ENCODE measurements at regions not wholly inside any gene's neighbourhood (a gene's known extent, or its start where the extent isn't known, plus 50 kb on each side); places are given as distances from the start of the nearest gene placed in this dataset.

DNA sequence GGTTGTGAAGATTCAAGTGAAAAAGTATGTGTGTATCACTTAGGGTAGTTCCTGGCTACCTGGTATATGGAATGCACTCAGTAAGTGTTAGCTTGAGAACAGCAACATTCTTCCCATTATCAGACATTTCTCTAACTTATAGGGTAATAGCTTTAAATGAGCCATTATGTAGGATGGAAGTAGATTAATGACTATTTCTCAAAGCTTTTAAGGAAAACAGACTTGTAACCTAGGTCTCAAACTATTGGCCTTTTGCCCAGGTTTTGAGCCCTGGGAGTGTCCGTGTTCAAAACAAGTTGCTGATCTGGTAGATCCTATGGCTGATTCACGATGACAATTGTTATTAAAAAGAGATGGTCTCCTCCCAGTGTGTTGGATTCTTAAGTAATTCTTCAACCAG, 129.1 kb upstream of the UMPS start:
- H3K27ac Mint-ChIP-seq = no peak overlapping the region
- no peaks in the 10 kb centered on the region for H3K36me3 Mint-ChIP-seq
- ATAC-seq (ENCODE audit: low read depth) (no peak), DNase-seq (ENCODE audit: low spot score in 2 of 2) (no peak)
- peaks cover 2% of the 10 kb centered on the region for H3K4me1 Mint-ChIP-seq
- H3K9me3 Mint-ChIP-seq = no peaks in the 10 kb centered on the region
- no peak overlapping the region for H3K4me3 Mint-ChIP-seq
- peaks cover 12% of the 10 kb centered on the region for H3K27me3 Mint-ChIP-seq

GRCh38 chr3:124602980-124603627, 127.1 kb upstream of the UMPS start:
- ATAC-seq (ENCODE audit: low read depth) (no peak), DNase-seq (ENCODE audit: low spot score in 2 of 2) (no peak)
- H3K36me3 Mint-ChIP-seq = no peaks in the 10 kb centered on the region
- peaks cover 2% of the 10 kb centered on the region for H3K4me1 Mint-ChIP-seq
- H3K27ac Mint-ChIP-seq = no peak overlapping the region
- no peaks in the 10 kb centered on the region for H3K9me3 Mint-ChIP-seq
- peaks cover 12% of the 10 kb centered on the region for H3K27me3 Mint-ChIP-seq
- H3K4me3 Mint-ChIP-seq = no peak overlapping the region

- no peak overlapping the region for H3K27ac Mint-ChIP-seq
- no peak for ATAC-seq (ENCODE audit: low read depth)
- H3K9me3 Mint-ChIP-seq = no peaks in the 10 kb centered on the region
- no peaks in the 10 kb centered on the region for H3K4me1 Mint-ChIP-seq
- H3K36me3 Mint-ChIP-seq = no peaks in the 10 kb centered on the region
- peaks cover 9% of the 10 kb centered on the region for H3K27me3 Mint-ChIP-seq
- H3K4me3 Mint-ChIP-seq = no peak overlapping the region
- DNase-seq (ENCODE audit: low spot score in 2 of 2) = no peak
Measured at GRCh38 chr3:124605781-124606579, 124.3 kb upstream of the UMPS start.

GRCh38 chr3:124607163-124607562, 123.1 kb upstream of the UMPS start:
- Mint-ChIP-seq H3K27me3 (peaks cover 7% of the 10 kb centered on the region), H3K4me3 (no peak overlapping the region), H3K4me1 (no peaks in the 10 kb centered on the region), H3K27ac (no peak overlapping the region), H3K9me3 (no peaks in the 10 kb centered on the region), H3K36me3 (no peaks in the 10 kb centered on the region)
- ATAC-seq (ENCODE audit: low read depth) (no peak), DNase-seq (ENCODE audit: low spot score in 2 of 2) (no peak)

DNA sequence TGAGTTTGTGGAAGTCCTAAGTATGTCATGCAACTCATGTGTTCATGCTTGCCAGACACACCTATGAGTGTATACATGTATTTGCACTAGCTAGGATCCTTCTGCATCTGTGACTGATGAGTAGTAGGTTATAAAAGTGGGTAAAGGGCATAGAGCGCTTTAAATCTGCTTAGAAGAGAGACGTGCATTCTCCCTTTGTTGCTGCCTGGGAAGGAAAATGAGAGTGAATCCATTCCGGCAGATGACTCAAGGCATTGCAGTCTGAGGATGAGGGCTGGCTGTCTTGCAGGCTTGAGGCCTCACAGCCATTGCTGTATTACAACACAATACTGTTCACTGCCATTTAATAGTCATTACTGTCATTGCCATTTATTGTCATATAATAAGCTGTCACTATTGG, 120.8 kb upstream of the UMPS start:
- no peak overlapping the region for H3K27ac Mint-ChIP-seq
- no peak for DNase-seq (ENCODE audit: low spot score in 2 of 2)
- no peaks in the 10 kb centered on the region for H3K27me3 Mint-ChIP-seq
- H3K4me1 Mint-ChIP-seq = no peaks in the 10 kb centered on the region
- ATAC-seq (ENCODE audit: low read depth) = no peak
- H3K36me3 Mint-ChIP-seq = no peaks in the 10 kb centered on the region
- H3K4me3 Mint-ChIP-seq = no peak overlapping the region
- H3K9me3 Mint-ChIP-seq = no peaks in the 10 kb centered on the region

DNA sequence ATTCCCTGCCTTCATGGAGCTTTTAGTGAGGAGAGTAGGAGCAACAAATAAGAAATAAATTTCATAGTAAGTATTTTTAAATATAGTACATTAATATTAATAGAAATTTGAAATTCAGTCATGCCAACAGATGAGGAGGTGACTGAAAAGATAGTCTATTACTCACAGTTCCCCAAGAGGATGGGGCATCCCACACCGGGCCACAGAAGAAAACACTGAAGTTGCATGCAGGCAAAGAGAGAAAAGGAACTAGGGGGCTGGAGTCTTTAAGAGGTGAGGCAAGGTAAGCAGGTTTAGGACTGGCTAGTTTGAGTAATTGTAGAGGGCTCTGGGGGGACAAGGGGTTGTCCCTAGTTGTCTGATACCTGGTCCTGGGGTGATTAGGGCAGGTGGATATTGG, 120.1 kb upstream of the UMPS start:
- H3K27ac Mint-ChIP-seq = no peak overlapping the region
- H3K36me3 Mint-ChIP-seq = no peaks in the 10 kb centered on the region
- no peak for ATAC-seq (ENCODE audit: low read depth)
- H3K9me3 Mint-ChIP-seq = no peaks in the 10 kb centered on the region
- H3K4me3 Mint-ChIP-seq = no peak overlapping the region
- DNase-seq (ENCODE audit: low spot score in 2 of 2) = no peak
- H3K4me1 Mint-ChIP-seq = no peaks in the 10 kb centered on the region
- no peaks in the 10 kb centered on the region for H3K27me3 Mint-ChIP-seq

GRCh38 chr3:124611520-124611919, 118.7 kb upstream of the UMPS start:
- no peak for DNase-seq (ENCODE audit: low spot score in 2 of 2)
- no peaks in the 10 kb centered on the region for H3K36me3 Mint-ChIP-seq
- no peaks in the 10 kb centered on the region for H3K27me3 Mint-ChIP-seq
- ATAC-seq (ENCODE audit: low read depth) = no peak
- H3K4me3 Mint-ChIP-seq = no peak overlapping the region
- H3K27ac Mint-ChIP-seq = no peak overlapping the region
- H3K4me1 Mint-ChIP-seq = peaks cover 2% of the 10 kb centered on the region
- H3K9me3 Mint-ChIP-seq = no peaks in the 10 kb centered on the region

GRCh38 chr3:124615896-124616543, 114.2 kb upstream of the UMPS start:
- no peaks in the 10 kb centered on the region for H3K9me3 Mint-ChIP-seq
- H3K27ac Mint-ChIP-seq = no peak overlapping the region
- DNase-seq (ENCODE audit: low spot score in 2 of 2) = no peak
- no peaks in the 10 kb centered on the region for H3K27me3 Mint-ChIP-seq
- no peak for ATAC-seq (ENCODE audit: low read depth)
- H3K4me3 Mint-ChIP-seq = no peak overlapping the region
- H3K4me1 Mint-ChIP-seq = peaks cover 14% of the 10 kb centered on the region
- H3K36me3 Mint-ChIP-seq = no peaks in the 10 kb centered on the region

- H3K4me1 Mint-ChIP-seq = peaks cover 15% of the 10 kb centered on the region
Measured at GRCh38 chr3:124617177-124617576, 113.1 kb upstream of the UMPS start.

DNA sequence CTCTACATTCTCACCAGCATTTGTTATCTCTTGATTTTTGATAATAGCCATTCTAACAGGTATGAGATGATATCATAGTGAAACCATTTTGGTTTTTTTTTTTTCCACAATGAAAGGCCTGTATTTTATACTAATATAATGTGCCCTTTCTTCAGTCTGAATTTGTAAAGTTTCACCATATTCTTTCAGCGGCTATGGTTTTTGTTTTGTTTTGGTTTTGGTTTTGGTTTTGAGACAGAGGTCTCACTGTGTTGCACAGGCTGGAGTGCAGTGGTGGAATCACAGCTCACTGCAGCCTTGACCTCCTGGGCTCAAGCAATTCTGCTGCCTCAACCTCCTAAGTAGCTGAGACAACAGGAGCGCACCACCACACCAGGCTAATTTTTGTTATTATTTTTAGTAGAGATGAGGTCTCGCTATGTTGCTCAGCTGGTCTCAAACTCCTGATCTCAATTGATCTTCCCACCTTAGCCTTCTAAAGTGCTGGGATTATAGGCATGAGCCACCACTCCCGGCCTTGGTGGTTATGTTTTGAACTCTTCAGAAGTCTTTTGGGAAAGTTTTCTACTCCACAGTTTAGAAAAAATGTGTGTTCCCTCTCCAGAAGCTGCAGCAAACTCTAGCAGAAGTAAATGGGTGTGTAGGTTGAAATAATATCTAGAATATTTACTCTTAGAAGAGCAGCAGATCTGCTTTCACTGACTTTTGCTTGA, 110.2 kb upstream of the UMPS start:
- H3K27ac Mint-ChIP-seq = peak overlapping the region; percentile 80
- H3K9me3 Mint-ChIP-seq = no peaks in the 10 kb centered on the region
- no peaks in the 10 kb centered on the region for H3K36me3 Mint-ChIP-seq
- H3K4me1 Mint-ChIP-seq = peaks cover 15% of the 10 kb centered on the region
- DNase-seq (ENCODE audit: low spot score in 2 of 2) = no peak
- H3K4me3 Mint-ChIP-seq = peak overlapping the region; percentile 35
- no peaks in the 10 kb centered on the region for H3K27me3 Mint-ChIP-seq
- ATAC-seq (ENCODE audit: low read depth) = peak; percentile 46

More at GRCh38 chr3:124617177-124617576, 113.1 kb upstream of the UMPS start:
- Mint-ChIP-seq H3K27ac (no peak overlapping the region), H3K27me3 (no peaks in the 10 kb centered on the region), H3K9me3 (no peaks in the 10 kb centered on the region), H3K36me3 (no peaks in the 10 kb centered on the region), H3K4me3 (no peak overlapping the region)
- no peak for DNase-seq (ENCODE audit: low spot score in 2 of 2)
- no peak for ATAC-seq (ENCODE audit: low read depth)

- H3K4me1 Mint-ChIP-seq = peaks cover 15% of the 10 kb centered on the region
- ATAC-seq (ENCODE audit: low read depth) = peak; percentile 78
- no peaks in the 10 kb centered on the region for H3K27me3 Mint-ChIP-seq
- DNase-seq (ENCODE audit: low spot score in 2 of 2) = no peak
- peak overlapping the region; percentile 80 for H3K27ac Mint-ChIP-seq
- H3K9me3 Mint-ChIP-seq = no peaks in the 10 kb centered on the region
- no peaks in the 10 kb centered on the region for H3K36me3 Mint-ChIP-seq
- H3K4me3 Mint-ChIP-seq = peak overlapping the region; percentile 21
Measured at GRCh38 chr3:124620600-124621063, 109.6 kb upstream of the UMPS start.

DNA sequence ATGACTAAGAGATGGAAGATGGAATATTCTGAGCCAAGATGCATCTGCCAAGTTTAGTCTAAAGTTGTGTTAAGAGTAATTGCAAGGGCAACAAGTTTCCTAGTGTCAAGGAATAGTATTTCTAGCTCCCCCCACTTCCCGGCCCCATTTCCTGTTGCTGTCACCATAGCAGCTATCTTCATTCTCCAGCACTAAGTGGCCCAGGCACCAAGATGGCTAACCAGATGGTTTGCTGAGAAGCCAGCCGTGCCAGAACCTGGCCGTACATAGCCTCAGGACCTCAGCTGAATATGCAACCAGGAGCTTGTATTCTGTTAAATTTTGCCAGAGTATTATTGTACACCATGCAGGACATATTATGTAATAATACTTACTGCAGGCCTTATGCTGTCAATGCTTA, 108.8 kb upstream of the UMPS start:
- DNase-seq (ENCODE audit: low spot score in 2 of 2) (no peak), ATAC-seq (ENCODE audit: low read depth) (no peak)
- H3K27ac Mint-ChIP-seq = no peak overlapping the region
- peaks cover 12% of the 10 kb centered on the region for H3K4me1 Mint-ChIP-seq
- no peak overlapping the region for H3K4me3 Mint-ChIP-seq
- no peaks in the 10 kb centered on the region for H3K27me3 Mint-ChIP-seq
- no peaks in the 10 kb centered on the region for H3K36me3 Mint-ChIP-seq
- H3K9me3 Mint-ChIP-seq = no peaks in the 10 kb centered on the region

DNA sequence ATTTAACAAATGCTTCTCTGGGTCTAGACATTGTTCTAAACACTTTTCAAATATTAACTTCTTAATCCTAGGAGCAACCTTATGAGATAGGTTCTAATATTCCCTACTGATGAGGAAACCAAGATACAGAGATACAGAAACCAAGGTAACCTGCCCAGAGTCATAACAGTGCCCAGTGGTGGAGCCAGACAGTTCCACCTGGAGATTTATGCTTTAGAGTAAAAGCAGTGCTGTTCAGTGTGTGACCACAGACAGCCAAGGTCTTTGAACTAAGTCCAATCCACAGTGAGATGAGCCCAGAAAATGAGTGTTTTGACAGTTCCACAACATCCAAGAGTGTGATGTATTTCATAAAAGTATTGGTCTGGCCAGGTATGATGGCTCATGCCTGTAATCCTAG, 105.2 kb upstream of the UMPS start:
- Mint-ChIP-seq H3K36me3 (no peaks in the 10 kb centered on the region), H3K27ac (no peak overlapping the region), H3K4me1 (peaks cover 9% of the 10 kb centered on the region), H3K4me3 (no peak overlapping the region), H3K9me3 (peaks cover 1% of the 10 kb centered on the region), H3K27me3 (no peaks in the 10 kb centered on the region)
- DNase-seq (ENCODE audit: low spot score in 2 of 2) (no peak), ATAC-seq (ENCODE audit: low read depth) (no peak)

DNA sequence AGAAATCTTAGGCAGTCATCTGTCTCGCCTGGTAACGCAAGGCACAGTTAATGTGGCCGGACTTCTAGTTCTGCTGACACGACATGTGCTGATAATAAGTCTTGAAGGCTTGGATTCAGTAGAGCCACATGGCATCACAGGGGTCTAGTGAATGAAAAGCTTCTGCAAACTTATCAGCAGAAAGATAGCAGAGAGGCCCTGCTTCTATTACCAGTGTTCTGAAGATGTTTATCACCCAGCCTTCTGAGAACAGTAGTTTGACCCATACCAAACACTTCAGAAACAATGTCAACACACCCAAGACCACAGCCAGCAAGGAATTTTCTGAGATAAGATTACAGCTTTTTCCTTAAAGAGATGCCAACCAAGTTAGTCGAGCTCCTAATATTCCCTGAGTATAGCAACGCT, 102.7 kb upstream of the UMPS start:
- Mint-ChIP-seq H3K36me3 (no peaks in the 10 kb centered on the region), H3K27me3 (peaks cover 2% of the 10 kb centered on the region), H3K27ac (no peak overlapping the region), H3K4me1 (no peaks in the 10 kb centered on the region), H3K9me3 (peaks cover 1% of the 10 kb centered on the region), H3K4me3 (no peak overlapping the region)
- no peak for DNase-seq (ENCODE audit: low spot score in 2 of 2)
- ATAC-seq (ENCODE audit: low read depth) = no peak

Measured in memory B cell (primary cell).